HL-60 (cell line): ENCODE measurements at regions not wholly inside any gene's neighbourhood (a gene's known extent, or its start where the extent isn't known, plus 50 kb on each side); places are given as distances from the start of the nearest gene placed in this dataset.
"Not testable (repeated sequence)": the region's sequence is repeated elsewhere in the genome, so short reads cannot be mapped to it uniquely, and the experiment has no call there.

ENCODE experiments used
- DNase-seq, 2 experiments: peaks; one replicate each; pipeline ENCODE4 v3.0.0-alpha.2; 2010 to 2020; ENCODE audit warnings: low read depth in 1 of 2, low spot score in 1 of 2
- H3K27ac ChIP-seq: fragments of 250-450 bp; sonication (Bioruptor Pico); replicated peaks from 2 replicates; pipeline ENCODE4 v1.5.1; 2020; ENCODE audit warnings: mild to moderate bottlenecking, moderate library complexity
- H3K27me3 ChIP-seq: fragments of 250-450 bp; sonication (Bioruptor Pico); 2 replicates; pipeline ENCODE4 v1.5.1; 2021; ENCODE audit warnings: mild to moderate bottlenecking, moderate library complexity; ENCODE audit not compliant: insufficient read depth, poor library complexity, severe bottlenecking
- H3K4me3 ChIP-seq: replicated peaks from 2 replicates; pipeline ENCODE4 v1.5.1; 2011; ENCODE audit warnings: mild to moderate bottlenecking, control low read depth, low read length; ENCODE audit not compliant: insufficient read depth
- CTCF ChIP-seq: IDR thresholded peaks from one replicate; pipeline ENCODE4 v1.5.1; 2011; ENCODE audit warnings: low read length, control low read depth, inconsistent platforms; ENCODE audit not compliant: insufficient read depth
- GABPA ChIP-seq: IDR thresholded peaks from 2 replicates; pipeline ENCODE4 v1.6.1; 2012; ENCODE audit warnings: low read depth
- POLR2AphosphoS5 ChIP-seq: IDR thresholded peaks from 2 replicates; pipeline ENCODE4 v1.6.1; 2012; ENCODE audit warnings: low read depth
- REST ChIP-seq: IDR thresholded peaks from 2 replicates; pipeline ENCODE4 v1.6.1; 2012; ENCODE audit warnings: low read depth; ENCODE audit not compliant: insufficient replicate concordance
- SPI1 ChIP-seq: IDR thresholded peaks from 2 replicates; pipeline ENCODE4 v1.6.1; 2012; ENCODE audit warnings: low read depth, mild to moderate bottlenecking, borderline replicate concordance

- no peaks in the 10 kb centered on the region for H3K27me3 ChIP-seq
- no peak overlapping the region for H3K4me3 ChIP-seq
- no peak for DNase-seq
- H3K27ac ChIP-seq, result no peak overlapping the region
- no peak for TF ChIP-seq CTCF
- TF ChIP-seq GABPA, result no peak
- TF ChIP-seq REST, result no peak
- no peak for TF ChIP-seq SPI1
- no peak for TF ChIP-seq POLR2AphosphoS5
These were observed 965.5 kb downstream of the GRID1 start for GRCh38 chr10:85400981-85401695.

DNA sequence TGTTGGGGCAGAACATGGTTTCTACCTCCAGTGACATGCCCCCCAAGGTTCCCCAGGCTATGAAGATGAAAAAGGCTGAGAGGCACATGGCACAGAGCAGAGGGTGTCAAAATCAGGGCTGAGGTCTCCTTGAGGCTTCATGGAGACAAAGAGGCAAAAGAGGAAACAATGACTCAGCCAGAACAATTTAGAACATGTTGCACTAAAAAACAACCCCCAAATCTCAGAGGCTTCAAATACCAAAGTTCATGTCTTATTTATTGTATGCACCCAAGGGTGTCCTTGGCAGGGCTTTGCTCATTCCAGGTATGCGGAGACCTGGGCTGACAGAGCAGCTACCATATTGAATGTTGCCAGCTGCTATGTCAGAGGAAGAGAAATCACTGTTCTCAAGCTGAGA lies 964.1 kb downstream of the GRID1 start:
- DNase-seq, result no peak
- Histone ChIP-seq H3K27ac (no peak overlapping the region), H3K4me3 (no peak overlapping the region), H3K27me3 (no peaks in the 10 kb centered on the region)
- no peak for TF ChIP-seq CTCF
- no peak for TF ChIP-seq SPI1

DNA sequence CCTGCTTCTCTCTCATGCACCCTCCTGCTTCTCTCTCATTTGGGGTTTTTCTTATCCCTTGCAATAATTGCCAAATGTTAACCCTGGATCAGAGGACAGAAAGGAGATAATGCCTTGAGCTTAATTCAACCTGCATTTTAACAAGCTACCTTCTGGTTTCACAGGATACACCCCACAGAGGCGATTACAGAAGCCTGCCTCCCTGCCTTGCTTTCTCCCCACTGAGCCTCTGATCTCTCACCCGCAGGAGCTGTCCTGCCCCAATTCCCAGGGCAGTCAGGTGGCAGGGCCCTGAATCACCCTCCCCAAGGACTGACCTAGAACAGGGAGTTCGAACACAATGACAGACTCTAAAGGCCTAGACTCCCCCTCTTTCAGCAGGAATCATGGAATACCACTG lies 959.5 kb downstream of the GRID1 start:
- DNase-seq, result no peak
- H3K4me3 ChIP-seq, result no peak overlapping the region
- TF ChIP-seq CTCF, result no peak
- no peak for TF ChIP-seq POLR2AphosphoS5
- no peak for TF ChIP-seq SPI1
- TF ChIP-seq GABPA, result no peak
- TF ChIP-seq REST, result no peak
- H3K27me3 ChIP-seq, result no peaks in the 10 kb centered on the region
- H3K27ac ChIP-seq, result no peak overlapping the region

- Histone ChIP-seq H3K4me3 (no peak overlapping the region), H3K27me3 (no peaks in the 10 kb centered on the region), H3K27ac (no peak overlapping the region)
- DNase-seq, result no peak
- TF ChIP-seq REST (no peak), POLR2AphosphoS5 (no peak), SPI1 (no peak), CTCF (no peak), GABPA (no peak)
These were observed 958.2 kb downstream of the GRID1 start for GRCh38 chr10:85408388-85408787.

DNA sequence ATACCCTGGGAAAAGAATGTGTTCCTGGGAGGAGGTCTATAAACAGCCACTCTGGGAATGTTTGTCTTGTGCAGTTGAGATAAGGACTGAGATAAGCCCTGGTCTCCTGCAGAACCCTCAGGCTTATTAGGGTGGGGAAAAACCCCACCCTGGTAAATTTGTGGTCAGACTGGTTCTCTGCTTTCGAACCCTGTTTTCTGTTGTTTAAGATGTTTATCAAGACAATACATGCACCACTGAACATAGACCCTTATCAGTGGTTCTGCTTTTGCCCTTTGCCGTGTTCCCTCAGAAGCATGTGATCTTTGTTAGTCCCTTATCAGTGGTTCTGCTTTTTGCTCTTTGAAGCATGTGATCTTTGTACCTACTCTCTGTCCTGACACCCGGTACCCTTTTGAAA lies 956.0 kb downstream of the GRID1 start:
- not testable (repeated sequence) for H3K27me3 ChIP-seq, DNase-seq, H3K4me3 ChIP-seq, H3K27ac ChIP-seq
